DND-41 (cell line): ENCODE measurements at regions not wholly inside any gene's neighbourhood (a gene's known extent, or its start where the extent isn't known, plus 50 kb on each side); places are given as distances from the start of the nearest gene placed in this dataset.

Experiments used
- ATAC-seq: fragments of 200-7000 bp; cut with Tn5 transposase; 3 replicates; pipeline ENCODE4 v1.9.1; 2021; ENCODE audit warnings: low read depth; ENCODE audit not compliant: insufficient read depth
- DNase-seq: peaks from one replicate; pipeline ENCODE4 v3.0.0-alpha.2; 2020
- H2AFZ ChIP-seq: 2 replicates; pipeline ENCODE4 v1.6.0; 2012; ENCODE audit warnings: low read depth, low read length
- H3K27ac ChIP-seq: 2 replicates; pipeline ENCODE4 v1.5.1; 2012; ENCODE audit warnings: low read length, inconsistent platforms
- H3K27me3 ChIP-seq: fragments of 200-600 bp; sonication (generic); 2 replicates; pipeline ENCODE4 v1.6.0; 2012; ENCODE audit warnings: low read length, mild to moderate bottlenecking, inconsistent platforms; ENCODE audit not compliant: insufficient read depth, poor library complexity
- H3K36me3 ChIP-seq: 2 replicates; pipeline ENCODE4 v1.5.1; 2012; ENCODE audit warnings: low read length, inconsistent platforms; ENCODE audit not compliant: insufficient read depth
- H3K4me1 ChIP-seq: 2 replicates; pipeline ENCODE4 v1.5.1; 2012; ENCODE audit warnings: mild to moderate bottlenecking, low read length; ENCODE audit not compliant: insufficient read depth
- H3K4me2 ChIP-seq: 2 replicates; pipeline ENCODE4 v1.6.0; 2012; ENCODE audit warnings: mild to moderate bottlenecking, moderate library complexity, low read length, inconsistent platforms; ENCODE audit not compliant: insufficient read depth
- H3K4me3 ChIP-seq, 2 experiments: fragments of 200-600 bp in 1 of 2; shearing (Covaris generic) in 1 of 2; 2 replicates each; pipeline ENCODE4 v1.5.1; 2012 to 2016; ENCODE audit warnings: inconsistent platforms in 2 of 2, low read length in 2 of 2, mild to moderate bottlenecking in 2 of 2, low read depth in 1 of 2, moderate library complexity in 1 of 2
- H3K79me2 ChIP-seq: 2 replicates; pipeline ENCODE4 v1.6.0; 2012; ENCODE audit warnings: low read length, inconsistent platforms; ENCODE audit not compliant: insufficient read depth
- H3K9ac ChIP-seq: 2 replicates; pipeline ENCODE4 v1.6.0; 2012; ENCODE audit warnings: low read depth, mild to moderate bottlenecking, inconsistent platforms, low read length, moderate library complexity
- H3K9me3 ChIP-seq: 2 replicates; pipeline ENCODE4 v1.5.1; 2012; ENCODE audit warnings: low read length, moderate library complexity, mild to moderate bottlenecking, inconsistent platforms; ENCODE audit not compliant: insufficient read depth, severe bottlenecking
- H4K20me1 ChIP-seq: 2 replicates; pipeline ENCODE4 v1.6.0; 2012; ENCODE audit warnings: low read length; ENCODE audit not compliant: insufficient read depth
- EZH2 ChIP-seq: IDR thresholded peaks from 3 replicates; pipeline ENCODE4 v1.6.1; 2012; ENCODE audit warnings: borderline replicate concordance, low read depth, mild to moderate bottlenecking, moderate library complexity, low read length, inconsistent platforms; ENCODE audit not compliant: severe bottlenecking
- TF ChIP-seq, protein P1 (sequence below): IDR thresholded peaks from 2 replicates; pipeline ENCODE4 v1.5.1; 2012; ENCODE audit warnings: borderline replicate concordance, low read length, moderate library complexity, mild to moderate bottlenecking; ENCODE audit not compliant: poor library complexity, severe bottlenecking; ENCODE audit errors: extremely low read depth

DNA sequence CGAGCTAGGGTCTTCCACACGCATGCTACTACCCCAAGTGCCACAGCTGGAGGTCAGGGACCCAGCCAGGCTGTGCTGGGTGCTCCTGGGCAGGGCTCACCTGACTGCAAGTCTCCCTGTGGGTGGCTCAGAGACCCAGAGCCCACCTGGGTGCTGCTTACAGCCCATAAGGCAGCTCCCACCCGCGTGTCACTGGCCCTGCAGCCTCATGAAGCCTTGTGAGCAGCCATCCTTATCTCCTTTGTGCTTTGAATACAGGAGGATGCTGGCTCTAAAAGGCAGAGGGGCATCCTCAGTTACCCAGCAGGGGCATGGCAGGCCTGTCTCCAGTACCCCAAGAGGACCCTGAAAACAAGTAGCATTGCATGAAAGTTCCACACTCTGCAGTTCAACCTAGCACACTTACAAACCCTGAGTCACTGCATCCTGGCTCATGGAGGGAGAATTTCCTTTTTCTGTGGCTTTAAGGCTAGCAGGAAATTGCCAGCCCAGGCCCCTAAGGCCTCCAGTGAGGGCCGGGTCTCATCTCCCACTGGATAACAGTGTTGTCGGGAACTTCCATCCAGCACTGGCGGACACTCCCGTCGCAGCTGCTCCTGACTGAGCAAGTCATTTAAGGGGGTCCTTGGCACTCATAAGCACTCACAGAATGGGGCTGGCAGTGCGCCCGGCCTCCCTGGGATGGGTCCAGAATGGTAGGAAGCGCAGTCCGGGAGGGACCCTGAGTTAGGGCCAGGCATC, 137.1 kb downstream of the RPIA start:
- TF ChIP-seq, protein P1, sequence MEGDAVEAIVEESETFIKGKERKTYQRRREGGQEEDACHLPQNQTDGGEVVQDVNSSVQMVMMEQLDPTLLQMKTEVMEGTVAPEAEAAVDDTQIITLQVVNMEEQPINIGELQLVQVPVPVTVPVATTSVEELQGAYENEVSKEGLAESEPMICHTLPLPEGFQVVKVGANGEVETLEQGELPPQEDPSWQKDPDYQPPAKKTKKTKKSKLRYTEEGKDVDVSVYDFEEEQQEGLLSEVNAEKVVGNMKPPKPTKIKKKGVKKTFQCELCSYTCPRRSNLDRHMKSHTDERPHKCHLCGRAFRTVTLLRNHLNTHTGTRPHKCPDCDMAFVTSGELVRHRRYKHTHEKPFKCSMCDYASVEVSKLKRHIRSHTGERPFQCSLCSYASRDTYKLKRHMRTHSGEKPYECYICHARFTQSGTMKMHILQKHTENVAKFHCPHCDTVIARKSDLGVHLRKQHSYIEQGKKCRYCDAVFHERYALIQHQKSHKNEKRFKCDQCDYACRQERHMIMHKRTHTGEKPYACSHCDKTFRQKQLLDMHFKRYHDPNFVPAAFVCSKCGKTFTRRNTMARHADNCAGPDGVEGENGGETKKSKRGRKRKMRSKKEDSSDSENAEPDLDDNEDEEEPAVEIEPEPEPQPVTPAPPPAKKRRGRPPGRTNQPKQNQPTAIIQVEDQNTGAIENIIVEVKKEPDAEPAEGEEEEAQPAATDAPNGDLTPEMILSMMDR = no peak
- TF ChIP-seq EZH2 = no peak
- H3K27ac ChIP-seq = no peak overlapping the region
- no peaks in the 10 kb centered on the region for H3K9me3 ChIP-seq
- no peak for DNase-seq
- H3K36me3 ChIP-seq = no peaks in the 10 kb centered on the region
- H3K9ac ChIP-seq = no peak overlapping the region
- no peak for ATAC-seq
- H3K27me3 ChIP-seq = no peaks in the 10 kb centered on the region
- no peaks in the 10 kb centered on the region for H4K20me1 ChIP-seq
- H3K4me3 ChIP-seq = no peak overlapping the region
- no peak overlapping the region for H2AFZ ChIP-seq
- no peaks in the 10 kb centered on the region for H3K79me2 ChIP-seq
- no peaks in the 10 kb centered on the region for H3K4me1 ChIP-seq
- H3K4me2 ChIP-seq = no peak overlapping the region

DNA sequence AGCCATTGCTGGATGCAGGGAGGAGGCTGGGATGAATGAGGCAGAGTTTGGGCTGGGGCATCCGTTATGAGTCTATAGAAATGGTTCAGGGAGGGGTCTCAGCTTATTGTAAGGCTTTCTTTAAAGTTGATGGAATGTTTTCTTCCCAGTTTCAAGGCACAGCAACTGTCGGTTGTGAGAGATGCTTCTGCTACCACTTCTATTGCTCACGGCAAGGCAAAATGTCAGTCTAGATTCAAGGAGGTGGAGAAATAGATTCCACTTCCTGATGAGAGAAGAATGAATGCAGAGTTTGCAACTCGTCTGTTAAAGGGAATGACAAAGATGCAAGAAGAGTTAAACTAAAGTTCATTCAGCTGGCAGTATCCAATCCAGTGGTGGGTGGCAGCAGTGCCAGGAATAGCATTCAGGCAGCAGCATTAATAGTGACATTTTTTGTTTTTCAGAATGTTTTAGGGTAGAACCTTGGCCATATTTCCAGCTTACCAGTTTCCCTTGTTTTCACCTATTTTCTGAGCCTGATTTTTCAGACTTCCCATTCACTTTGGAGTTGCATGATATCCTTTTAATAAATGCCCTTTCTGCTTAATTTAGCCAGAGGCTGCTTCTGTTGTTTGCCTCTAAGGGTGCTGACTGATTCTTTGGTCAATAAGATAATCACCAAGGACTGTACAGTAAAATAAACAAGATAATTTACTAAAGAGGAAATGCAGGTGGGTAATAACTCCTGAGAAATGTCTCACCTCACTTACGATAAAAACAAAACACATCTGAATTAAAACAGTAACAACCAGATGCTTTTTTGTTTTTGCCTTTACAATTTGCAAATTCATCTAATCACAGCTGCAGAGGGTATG, 138.4 kb downstream of the RPIA start:
- no peak for TF ChIP-seq EZH2
- TF ChIP-seq, protein P1 = no peak
- no peak for DNase-seq
- H3K27me3 ChIP-seq = no peaks in the 10 kb centered on the region

DNA sequence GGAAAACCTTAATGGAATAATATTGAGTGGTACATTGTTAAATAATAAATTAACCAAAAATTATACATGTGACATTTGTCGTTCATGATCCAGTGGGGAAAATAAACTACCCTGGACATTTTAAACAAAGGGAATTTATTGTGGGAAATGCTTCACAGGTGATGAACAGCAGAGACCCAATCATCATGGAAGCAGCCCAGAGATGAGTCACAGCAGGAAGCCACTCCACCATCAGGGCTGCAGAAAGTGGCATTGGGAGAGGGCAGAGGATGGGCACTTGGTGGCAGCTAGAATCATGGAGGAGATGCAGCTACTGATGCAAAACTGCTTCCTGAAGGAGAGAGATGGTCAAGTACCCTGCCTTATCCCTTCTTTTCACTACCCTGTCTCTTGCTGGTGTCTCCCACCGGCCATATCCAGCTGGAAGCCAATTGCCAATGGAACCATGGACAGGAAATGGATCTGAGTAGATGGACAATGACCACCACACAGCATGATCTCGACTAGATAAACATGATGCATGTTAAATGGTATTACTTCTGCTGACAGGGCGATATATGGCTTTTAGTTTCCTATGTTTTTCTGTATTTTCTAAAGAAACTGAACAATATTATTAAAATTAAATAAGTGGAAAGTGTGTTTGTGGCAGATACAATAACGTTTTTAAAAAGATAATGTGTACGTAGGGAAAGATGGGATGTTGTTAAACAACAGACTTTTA, 139.8 kb downstream of the RPIA start:
- Histone ChIP-seq H3K4me2 (no peak overlapping the region), H3K9me3 (no peaks in the 10 kb centered on the region)
- DNase-seq = no peak

More for the DNA sequence above, 138.4 kb downstream of the RPIA start:
- H2AFZ ChIP-seq = no peak overlapping the region
- no peaks in the 10 kb centered on the region for H3K79me2 ChIP-seq
- H3K4me2 ChIP-seq = no peak overlapping the region
- no peak for ATAC-seq
- no peaks in the 10 kb centered on the region for H3K36me3 ChIP-seq
- H3K9me3 ChIP-seq = no peaks in the 10 kb centered on the region
- no peak overlapping the region for H3K9ac ChIP-seq
- H3K27ac ChIP-seq = no peak overlapping the region
- H4K20me1 ChIP-seq = no peaks in the 10 kb centered on the region
- H3K4me3 ChIP-seq = no peak overlapping the region
- H3K4me1 ChIP-seq = no peaks in the 10 kb centered on the region

DNA sequence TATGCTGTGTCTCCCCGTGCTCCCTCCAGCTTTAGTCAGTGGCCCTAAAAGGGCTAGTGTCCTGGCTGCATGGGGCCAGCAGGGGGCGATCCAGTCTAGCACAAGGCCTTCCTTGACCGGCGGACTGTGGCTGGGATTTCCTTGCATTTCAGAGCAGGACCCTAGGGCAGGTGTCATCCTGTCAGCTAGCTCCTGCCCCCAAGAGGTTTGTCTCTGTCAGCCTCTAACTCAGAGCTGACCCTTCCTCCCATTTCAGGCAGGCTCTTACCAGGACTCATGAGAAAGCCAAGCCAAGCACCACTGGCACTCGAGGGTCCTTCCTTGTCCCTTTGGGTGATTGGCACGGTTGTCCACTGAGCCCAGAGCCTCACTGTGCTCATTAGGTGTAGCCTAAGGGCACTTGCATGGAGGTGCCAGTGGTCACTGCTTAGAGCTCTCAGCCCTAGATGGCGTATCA, 140.3 kb downstream of the RPIA start:
- TF ChIP-seq EZH2 = no peak
- TF ChIP-seq, protein P1 = peak; percentile 69
- ATAC-seq = peak; percentile 67; the same call in 2 of the 3 replicates
- Histone ChIP-seq H3K36me3 (no peaks in the 10 kb centered on the region), H4K20me1 (no peaks in the 10 kb centered on the region), H3K4me3 (no peak overlapping the region), H3K27me3 (no peaks in the 10 kb centered on the region), H3K79me2 (no peaks in the 10 kb centered on the region), H3K4me1 (no peaks in the 10 kb centered on the region), H3K27ac (no peak overlapping the region), H3K9ac (no peak overlapping the region), H2AFZ (no peak overlapping the region), H3K4me2 (no peak overlapping the region), H3K9me3 (no peaks in the 10 kb centered on the region)
- peak; percentile 30 for DNase-seq

More for the DNA sequence above, 139.8 kb downstream of the RPIA start:
- H3K9ac ChIP-seq = no peak overlapping the region
- H3K4me1 ChIP-seq = no peaks in the 10 kb centered on the region
- no peak for ATAC-seq
- no peaks in the 10 kb centered on the region for H4K20me1 ChIP-seq
- no peaks in the 10 kb centered on the region for H3K36me3 ChIP-seq
- H2AFZ ChIP-seq = no peak overlapping the region
- no peaks in the 10 kb centered on the region for H3K27me3 ChIP-seq
- no peak overlapping the region for H3K27ac ChIP-seq
- no peaks in the 10 kb centered on the region for H3K79me2 ChIP-seq
- no peak for TF ChIP-seq EZH2
- H3K4me3 ChIP-seq = no peak overlapping the region
